SJCRH30 (cell line): ENCODE measurements at regions not wholly inside any gene's neighbourhood (a gene's known extent, or its start where the extent isn't known, plus 50 kb on each side); places are given as distances from the start of the nearest gene placed in this dataset.
"Not testable (repeated sequence)": the region's sequence is repeated elsewhere in the genome, so short reads cannot be mapped to it uniquely, and the experiment has no call there.

ENCODE experiments used
- DNase-seq, 2 experiments: peaks; one replicate each; pipeline ENCODE4 v3.0.0-alpha.2; 2015 to 2020
- H3K27ac ChIP-seq: fragments of 250-450 bp; sonication (Bioruptor Pico); 2 replicates; pipeline ENCODE4 v1.5.1; 2020; ENCODE audit warnings: mild to moderate bottlenecking, moderate library complexity
- H3K27me3 ChIP-seq: fragments of 250-450 bp; sonication (Bioruptor Pico); 2 replicates; pipeline ENCODE4 v1.5.1; 2020; ENCODE audit warnings: mild to moderate bottlenecking, moderate library complexity
- H3K36me3 ChIP-seq: fragments of 250-450 bp; sonication (Bioruptor Pico); 2 replicates; pipeline ENCODE4 v1.5.1; 2020; ENCODE audit warnings: mild to moderate bottlenecking, moderate library complexity
- H3K4me1 ChIP-seq: fragments of 250-450 bp; sonication (Bioruptor Pico); 2 replicates; pipeline ENCODE4 v1.5.1; 2020; ENCODE audit warnings: mild to moderate bottlenecking, moderate library complexity
- H3K4me3 ChIP-seq: fragments of 250-450 bp; sonication (Bioruptor Pico); 2 replicates; pipeline ENCODE4 v1.5.1; 2020; ENCODE audit warnings: mild to moderate bottlenecking, moderate library complexity
- H3K9me3 ChIP-seq: fragments of 250-450 bp; sonication (Bioruptor Pico); replicated peaks from 2 replicates; pipeline ENCODE4 v1.5.1; 2020; ENCODE audit warnings: mild to moderate bottlenecking, moderate library complexity

DNA sequence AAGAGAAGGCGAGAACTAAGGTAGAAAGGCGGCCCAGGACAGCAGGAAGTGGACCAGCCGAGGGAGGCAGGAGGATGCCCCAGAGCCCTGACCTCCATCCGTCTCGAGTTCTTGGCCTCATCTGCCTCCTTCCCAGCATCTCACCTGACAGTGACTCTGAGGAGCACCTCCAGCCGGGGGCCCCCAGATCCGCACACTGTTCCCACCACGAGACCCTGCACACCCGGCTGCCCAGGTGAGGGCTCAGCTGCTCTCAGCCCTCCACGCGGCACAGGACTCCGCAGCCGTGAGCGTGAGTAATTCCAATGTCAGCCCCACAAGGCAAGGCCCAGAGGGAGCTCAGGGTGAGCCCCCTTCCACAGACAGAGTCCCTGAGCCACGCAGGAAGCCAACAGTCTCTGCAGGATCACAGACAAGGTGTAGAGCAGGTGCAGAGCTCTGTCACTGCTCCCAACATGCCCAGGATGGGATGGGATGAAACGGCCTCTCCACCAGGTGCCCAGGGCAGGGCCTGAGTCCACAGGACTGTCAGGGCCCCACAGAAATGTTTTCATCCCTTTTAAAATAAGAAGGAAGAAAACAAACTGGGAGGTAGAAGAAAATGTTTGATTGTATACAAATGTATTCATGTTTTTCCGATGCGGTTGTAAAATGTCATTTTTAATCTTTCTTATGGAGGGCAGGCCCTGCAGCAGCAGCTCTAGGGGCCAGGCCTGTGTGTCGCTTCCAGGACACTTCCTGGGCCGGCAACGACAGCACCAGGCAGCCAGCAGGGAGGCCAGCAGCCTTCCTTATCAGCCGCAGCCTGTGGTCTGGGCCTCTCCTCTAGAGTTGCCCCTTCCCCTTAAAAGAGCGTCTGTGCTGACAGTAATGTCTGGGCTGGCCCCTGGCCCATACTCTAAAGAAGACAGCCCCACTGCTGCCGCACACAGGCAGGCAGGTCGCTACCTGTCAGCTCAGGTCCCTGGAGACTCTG lies 66.9 kb downstream of the DLL1 start:
- H3K4me1 ChIP-seq: no peaks in the 10 kb centered on the region
- no peak for DNase-seq
- H3K9me3 ChIP-seq: no peaks in the 10 kb centered on the region
- H3K27ac ChIP-seq: no peak overlapping the region
- H3K36me3 ChIP-seq: no peaks in the 10 kb centered on the region
- H3K27me3 ChIP-seq: 0 out of 2 replicates have a peak, but pooled peaks cover 4% of the 10 kb centered on the region
- no peak overlapping the region for H3K4me3 ChIP-seq

DNA sequence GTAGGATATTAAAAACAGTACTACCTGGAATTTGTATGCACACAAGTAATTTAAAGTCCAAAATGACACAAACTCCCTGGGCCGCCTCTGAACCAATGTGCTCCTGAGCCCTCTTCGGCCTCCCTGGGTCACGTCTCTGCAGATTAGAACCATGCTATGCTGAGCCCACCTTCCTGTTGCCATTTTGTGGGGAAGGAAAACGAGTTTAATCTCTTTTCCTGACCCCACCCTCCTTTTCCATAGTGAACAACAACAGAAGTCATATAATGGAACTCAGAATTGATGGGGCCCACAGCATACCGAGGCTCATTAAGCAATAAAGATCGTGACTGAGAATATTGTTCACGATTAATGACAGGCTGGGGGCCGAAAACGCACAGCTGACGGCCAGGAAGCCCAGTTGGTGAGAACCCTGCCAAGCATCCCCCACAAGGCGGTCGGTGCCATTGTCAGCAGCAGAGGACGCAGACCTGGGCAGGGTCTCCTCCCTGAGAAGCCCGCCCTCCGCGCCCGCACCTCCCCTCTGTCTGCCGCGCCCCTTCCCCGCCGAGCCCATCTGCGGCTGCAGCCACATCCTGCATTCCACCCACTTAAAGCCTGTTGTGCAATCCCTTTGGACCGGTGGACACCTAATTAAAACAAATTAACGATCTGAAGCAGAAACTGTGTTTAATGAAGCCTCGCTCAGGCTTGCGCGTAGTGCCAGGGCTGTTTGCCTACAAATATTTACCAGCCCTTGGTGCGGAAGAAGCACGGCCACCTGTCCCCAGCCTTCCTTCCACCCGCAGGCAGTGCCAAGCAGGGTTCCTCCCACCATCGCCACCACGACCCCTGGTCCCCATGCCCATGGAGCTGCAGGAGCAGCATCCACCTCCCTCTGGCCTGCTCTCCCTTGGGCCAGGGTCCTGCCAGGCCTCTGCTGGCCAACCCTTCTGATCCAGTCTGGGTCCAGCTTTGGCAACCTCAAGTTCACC lies 68.1 kb downstream of the DLL1 start:
- Histone ChIP-seq H3K36me3 (no peaks in the 10 kb centered on the region), H3K4me1 (no peaks in the 10 kb centered on the region), H3K9me3 (no peaks in the 10 kb centered on the region), H3K4me3 (no peak overlapping the region), H3K27ac (no peak overlapping the region), H3K27me3 (0 out of 2 replicates have a peak, but pooled peaks cover 4% of the 10 kb centered on the region)
- no peak for DNase-seq

DNA sequence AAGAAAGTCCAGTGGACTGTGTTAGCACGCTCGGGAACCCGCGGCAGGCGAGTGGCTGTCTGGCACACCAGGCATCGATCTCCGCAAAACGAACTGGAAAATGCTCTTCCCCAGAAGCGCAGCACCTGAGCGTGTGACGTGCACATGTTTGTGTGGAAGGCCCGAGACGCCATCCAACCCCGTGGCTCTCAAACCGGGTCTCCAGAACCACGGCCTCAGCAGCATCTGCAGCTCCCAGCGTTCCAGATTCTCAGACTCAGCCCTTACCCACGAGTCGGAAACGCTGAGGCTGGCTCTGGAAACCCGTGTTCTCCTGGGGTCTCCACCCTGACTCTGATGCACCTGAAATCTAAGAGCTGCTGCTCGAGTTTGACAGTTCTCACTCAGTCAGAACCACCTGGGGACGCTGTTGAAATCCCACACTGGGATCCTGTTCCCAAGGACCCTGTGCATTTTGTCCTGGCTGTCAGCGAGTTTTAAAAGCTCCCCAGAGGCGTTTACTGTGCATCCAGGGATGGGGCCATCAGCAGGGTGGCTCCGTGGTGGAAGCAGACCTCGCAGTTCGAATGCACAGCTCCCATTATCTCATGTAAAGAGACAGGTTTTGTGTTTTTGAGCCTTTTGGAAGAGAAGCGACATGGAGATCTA lies 69.0 kb downstream of the DLL1 start:
- Histone ChIP-seq H3K4me1 (no peaks in the 10 kb centered on the region), H3K4me3 (no peak overlapping the region), H3K27ac (no peak overlapping the region), H3K36me3 (no peaks in the 10 kb centered on the region), H3K9me3 (no peaks in the 10 kb centered on the region), H3K27me3 (0 out of 2 replicates have a peak, but pooled peaks cover 4% of the 10 kb centered on the region)
- no peak for DNase-seq

DNA sequence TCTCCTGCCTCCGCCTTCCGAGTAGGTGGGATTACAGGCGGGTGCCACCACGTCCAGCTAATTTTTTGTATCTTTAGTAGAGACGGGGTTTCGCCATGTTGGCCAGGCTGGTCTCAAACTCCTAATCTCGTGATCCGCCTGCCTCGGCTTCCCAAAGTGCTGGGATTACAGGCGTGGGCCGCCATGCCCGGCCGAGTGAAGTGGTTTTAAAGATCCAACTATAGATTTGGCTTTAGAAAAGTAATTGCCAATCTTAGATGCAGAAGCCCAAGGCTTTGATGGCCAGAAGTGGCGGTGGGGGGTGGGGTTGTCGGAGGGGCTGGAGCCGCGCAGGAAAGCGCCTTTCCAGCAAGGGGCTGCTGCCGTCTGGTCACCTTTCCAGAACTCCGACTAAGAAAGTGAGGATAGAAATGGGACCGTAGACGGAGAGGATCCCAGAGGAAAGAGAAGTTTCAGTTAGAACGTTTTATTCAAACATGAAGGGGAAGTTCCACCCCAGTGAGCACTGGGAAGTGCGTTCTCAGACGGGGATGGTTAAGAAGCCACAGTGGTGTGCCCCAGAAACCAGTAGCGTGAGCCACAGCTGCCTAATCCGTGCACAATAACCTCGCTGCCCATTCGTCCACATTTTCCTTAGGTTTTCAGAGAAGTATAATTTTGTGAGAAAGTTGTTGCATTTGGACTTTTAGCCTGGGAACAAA lies 69.7 kb downstream of the DLL1 start:
- Histone ChIP-seq H3K36me3 (no peaks in the 10 kb centered on the region), H3K27me3 (no peaks in the 10 kb centered on the region), H3K9me3 (no peaks in the 10 kb centered on the region), H3K4me3 (no peak overlapping the region), H3K27ac (no peak overlapping the region), H3K4me1 (no peaks in the 10 kb centered on the region)
- no peak for DNase-seq

DNA sequence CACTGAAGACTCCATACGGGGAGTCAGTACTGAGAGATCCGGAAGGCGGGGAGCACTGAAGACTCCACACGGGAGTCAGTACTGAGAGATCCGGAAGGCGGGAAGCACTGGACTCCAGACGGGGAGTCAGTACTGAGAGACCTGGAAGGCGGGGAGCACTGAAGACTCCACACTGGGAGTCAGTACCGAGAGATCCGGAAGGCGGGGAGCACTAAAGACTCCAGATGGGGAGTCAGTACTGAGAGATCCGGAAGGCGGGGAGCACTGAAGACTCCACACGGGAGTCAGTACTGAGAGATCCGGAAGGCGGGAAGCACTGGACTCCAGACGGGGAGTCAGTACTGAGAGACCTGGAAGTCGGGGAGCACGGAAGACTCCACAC lies 77.2 kb downstream of the DLL1 start:
- not testable (repeated sequence) for H3K36me3 ChIP-seq, H3K4me1 ChIP-seq, H3K9me3 ChIP-seq, H3K4me3 ChIP-seq, DNase-seq, H3K27ac ChIP-seq, H3K27me3 ChIP-seq

DNA sequence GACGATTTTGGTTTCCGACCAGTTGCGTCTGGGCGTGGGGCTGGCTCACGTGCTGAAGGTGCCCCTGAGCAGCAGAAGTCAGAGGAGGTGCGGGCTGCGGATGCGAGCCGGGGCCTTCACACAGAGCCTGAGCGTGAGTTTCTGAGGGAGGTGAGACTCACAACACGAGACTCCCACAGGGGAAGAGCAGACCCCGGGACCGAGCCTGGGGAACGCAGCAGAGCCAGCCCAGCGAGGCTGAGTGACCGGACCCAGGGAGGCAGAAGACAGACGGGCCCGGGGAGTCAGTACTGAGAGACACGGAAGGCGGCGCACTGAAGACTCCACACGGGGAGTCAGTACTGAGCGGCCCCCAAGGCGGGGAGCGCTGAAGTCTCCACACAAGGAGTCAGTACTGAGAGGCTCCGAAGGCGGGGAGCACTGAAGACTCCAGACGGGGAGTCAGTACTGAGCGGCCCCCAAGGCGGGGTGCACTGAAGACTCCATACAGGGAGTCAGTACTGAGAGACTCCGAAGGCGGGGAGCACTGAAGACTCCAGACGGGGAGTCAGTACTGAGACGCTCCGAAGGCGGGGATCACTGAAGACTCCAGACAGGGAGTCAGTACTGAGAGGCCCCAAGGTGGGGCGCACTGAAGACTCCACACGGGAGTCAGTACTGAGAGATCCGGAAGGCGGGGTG lies 77.8 kb downstream of the DLL1 start:
- no peaks in the 10 kb centered on the region for H3K36me3 ChIP-seq
- H3K27ac ChIP-seq: no peak overlapping the region
- no peak for DNase-seq
- H3K27me3 ChIP-seq: peaks cover 6% of the 10 kb centered on the region; the same call in 1 of the 2 replicates
- no peaks in the 10 kb centered on the region for H3K4me1 ChIP-seq
- no peaks in the 10 kb centered on the region for H3K9me3 ChIP-seq
- H3K4me3 ChIP-seq: no peak overlapping the region

DNA sequence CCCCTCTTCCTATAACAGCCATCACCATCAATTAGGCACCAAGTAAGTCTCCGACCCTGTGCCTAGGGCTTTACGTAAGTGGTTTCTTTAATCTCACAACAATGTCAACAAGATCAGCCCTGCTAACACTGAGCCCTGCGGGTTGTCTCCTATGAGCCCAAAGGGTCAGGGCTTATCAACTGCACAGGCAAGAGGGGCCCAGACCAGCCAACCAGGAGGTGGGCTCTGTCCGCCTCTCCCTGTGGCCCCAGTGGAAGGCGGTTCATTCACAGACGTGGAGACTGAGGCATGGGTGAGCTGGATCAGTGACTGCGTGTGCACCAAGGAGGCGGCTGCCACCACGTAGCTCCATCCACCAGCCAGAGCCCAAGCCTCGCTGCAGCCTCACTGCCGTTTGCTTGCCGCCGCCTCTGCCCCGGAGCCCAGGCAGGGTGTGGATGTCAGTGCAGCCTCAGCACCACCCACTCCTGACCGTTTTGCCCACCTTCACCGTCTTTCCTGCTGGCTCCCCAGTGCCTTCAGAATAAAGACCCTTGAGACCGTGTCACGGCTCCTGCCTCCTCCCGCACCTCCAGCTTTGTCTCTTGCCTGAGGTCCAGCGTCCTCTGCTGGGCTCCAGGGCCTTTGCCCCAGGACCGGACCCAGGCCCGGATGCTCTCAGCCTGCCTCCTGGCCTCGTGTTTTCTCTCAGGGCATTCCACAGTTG lies 78.7 kb downstream of the DLL1 start:
- Histone ChIP-seq H3K4me1 (no peaks in the 10 kb centered on the region), H3K36me3 (no peaks in the 10 kb centered on the region), H3K9me3 (no peaks in the 10 kb centered on the region), H3K4me3 (no peak overlapping the region), H3K27ac (no peak overlapping the region), H3K27me3 (peaks cover 10% of the 10 kb centered on the region)
- DNase-seq: no peak

DNA sequence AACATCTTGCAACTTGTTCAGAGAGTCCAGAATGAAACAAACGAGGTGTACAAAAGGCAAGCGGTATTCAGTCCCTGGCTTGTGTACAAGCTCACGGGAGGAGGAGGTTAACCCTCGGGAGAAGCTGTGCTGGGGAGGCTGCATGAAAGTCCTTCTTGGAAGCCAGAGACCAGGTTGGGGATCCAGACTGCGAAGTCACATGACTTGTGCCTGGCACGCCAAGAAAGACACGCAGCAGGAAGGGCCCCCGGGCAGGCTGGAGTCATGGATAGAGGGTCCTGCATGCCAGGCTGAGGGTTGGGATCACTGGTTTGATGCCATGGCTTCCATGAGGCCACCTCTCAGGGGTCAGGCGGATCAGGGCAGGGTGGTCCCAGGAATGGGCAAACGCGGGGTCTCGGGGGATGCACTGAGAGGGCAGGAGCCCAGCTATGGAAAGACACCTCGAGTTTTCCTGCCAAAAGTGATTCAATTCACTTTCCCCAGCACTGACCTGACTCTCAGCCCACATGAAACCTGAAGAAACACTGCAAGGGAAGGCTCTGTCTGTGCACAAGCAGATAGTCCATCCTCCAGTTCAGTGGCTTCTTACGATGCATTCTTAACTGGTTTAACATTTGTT lies 79.4 kb downstream of the DLL1 start:
- DNase-seq: no peak
- H3K9me3 ChIP-seq: no peaks in the 10 kb centered on the region

DNA sequence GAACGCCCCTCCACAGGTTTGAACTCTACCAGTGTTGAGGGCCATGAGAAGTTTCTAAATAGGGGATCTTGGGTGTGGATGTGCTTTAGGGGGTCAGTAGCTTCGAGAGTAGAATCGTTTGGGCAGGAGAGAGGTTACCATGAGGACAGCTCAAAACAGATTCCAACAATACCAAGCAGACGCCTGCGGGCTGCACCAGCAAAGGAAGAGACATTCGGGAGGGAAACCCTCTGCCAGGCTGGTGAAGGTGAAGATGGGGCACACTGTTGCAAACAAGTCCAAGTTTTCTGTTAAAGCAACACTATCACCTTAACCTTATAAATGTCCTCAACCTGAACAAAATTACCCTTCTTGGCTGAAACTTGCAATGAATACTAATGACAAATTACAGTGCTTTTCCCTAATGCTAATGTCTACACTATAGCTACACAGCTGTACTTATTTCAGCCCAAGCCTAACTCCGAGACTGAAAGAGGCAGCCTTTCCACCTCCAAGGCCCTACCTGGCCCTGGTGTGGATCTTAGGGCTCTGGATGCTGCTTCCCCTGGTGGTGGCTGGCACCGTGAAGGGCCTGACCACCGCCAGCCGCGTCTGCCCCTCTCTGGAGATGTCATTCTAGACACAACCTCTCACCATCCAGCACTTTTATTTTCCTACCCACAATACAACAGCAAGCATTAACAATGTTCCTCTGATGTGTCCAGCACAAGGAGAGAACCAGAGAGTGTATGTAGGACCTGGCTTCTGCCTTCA lies 80.1 kb downstream of the DLL1 start:
- Histone ChIP-seq H3K4me3 (no peak overlapping the region), H3K27me3 (peaks cover 10% of the 10 kb centered on the region), H3K36me3 (no peaks in the 10 kb centered on the region), H3K9me3 (no peaks in the 10 kb centered on the region), H3K4me1 (no peaks in the 10 kb centered on the region), H3K27ac (no peak overlapping the region)
- DNase-seq: no peak

More for the DNA sequence above, 79.4 kb downstream of the DLL1 start:
- no peak overlapping the region for H3K27ac ChIP-seq
- no peaks in the 10 kb centered on the region for H3K4me1 ChIP-seq
- H3K4me3 ChIP-seq: no peak overlapping the region
- H3K27me3 ChIP-seq: peaks cover 10% of the 10 kb centered on the region
- H3K36me3 ChIP-seq: no peaks in the 10 kb centered on the region

DNA sequence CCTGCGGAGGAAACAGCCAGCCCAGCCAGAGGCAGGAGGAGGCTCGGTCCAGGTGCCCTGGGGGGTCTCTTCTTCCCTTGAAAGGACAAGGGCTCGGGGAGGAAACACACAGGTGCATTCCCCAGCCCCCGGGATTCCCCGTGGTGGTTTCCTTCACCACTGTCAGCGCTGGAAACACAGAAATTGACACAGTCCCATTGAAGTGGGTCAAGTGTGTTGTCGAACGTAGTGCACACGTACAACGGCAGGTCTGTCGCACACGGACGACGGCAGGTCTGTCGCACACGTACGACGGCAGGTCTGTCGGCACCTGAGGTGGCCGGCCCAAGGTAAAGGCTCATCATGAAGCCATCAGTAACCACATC lies 80.9 kb downstream of the DLL1 start:
- Histone ChIP-seq H3K4me1 (no peaks in the 10 kb centered on the region), H3K4me3 (no peak overlapping the region), H3K36me3 (no peaks in the 10 kb centered on the region), H3K9me3 (no peaks in the 10 kb centered on the region), H3K27ac (no peak overlapping the region), H3K27me3 (peaks cover 10% of the 10 kb centered on the region)
- no peak for DNase-seq

DNA sequence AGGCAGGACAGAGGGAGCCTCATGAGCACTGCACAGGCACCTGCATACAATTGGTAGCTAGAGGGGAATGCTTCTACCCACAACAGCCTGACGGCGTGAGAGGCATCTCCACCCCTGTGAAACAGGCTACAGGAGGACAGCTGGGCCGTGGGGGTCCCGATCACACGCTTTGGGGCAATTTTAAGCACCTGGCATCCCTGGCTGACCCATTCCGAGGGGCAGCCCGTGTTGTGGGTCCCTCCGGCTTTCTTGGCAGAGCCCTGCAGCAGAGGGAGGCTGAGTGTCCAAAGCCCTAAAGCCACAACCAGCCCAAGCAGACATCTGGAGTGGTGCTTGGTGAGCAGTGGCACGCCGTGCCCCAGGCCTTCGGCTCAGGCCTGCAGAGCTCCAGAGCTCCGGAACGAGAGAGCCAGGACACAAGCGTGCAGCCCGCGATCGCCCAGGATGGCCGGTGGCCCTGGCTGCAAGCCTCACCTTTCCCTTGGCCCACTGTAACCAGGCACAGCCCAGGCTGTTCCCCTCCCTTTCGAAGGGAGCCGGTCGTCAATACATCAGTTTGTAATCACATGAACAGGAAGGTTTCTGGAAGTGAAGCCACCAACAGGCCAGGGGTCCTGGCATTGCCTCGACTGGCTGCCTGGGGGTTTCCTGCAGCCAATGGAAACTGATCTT lies 81.4 kb downstream of the DLL1 start:
- H3K9me3 ChIP-seq: no peaks in the 10 kb centered on the region
- H3K4me1 ChIP-seq: no peaks in the 10 kb centered on the region
- H3K27me3 ChIP-seq: peaks cover 10% of the 10 kb centered on the region
- no peak for DNase-seq
- no peak overlapping the region for H3K4me3 ChIP-seq
- H3K36me3 ChIP-seq: no peaks in the 10 kb centered on the region
- no peak overlapping the region for H3K27ac ChIP-seq
